IMR-90 (cell line): ENCODE measurements at regions not wholly inside any gene's neighbourhood (a gene's known extent, or its start where the extent isn't known, plus 50 kb on each side); places are given as distances from the start of the nearest gene placed in this dataset.

Experiments used
- ATAC-seq: fragments of 200-7000 bp; cut with Tn5 transposase; 2 replicates; pipeline ENCODE4 v1.9.1; 2020; ENCODE audit warnings: low read depth, mild to moderate bottlenecking, moderate library complexity
- BruUV-seq: library from RNA; stranded (reverse); fragments of 400-500 nt; replicated peaks from 2 replicates; lab custom pipeline; 2021; lab: Mats Ljungman, UMichigan
- CTCF ChIA-PET: fragments of 300-600 bp; formaldehyde crosslinking; extraction: SDS; loops from one replicate; lab custom pipeline; 2021; ENCODE audit warnings: antibody characterized with exemption; lab: Yijun Ruan, JAX
- POLR2A ChIA-PET: fragments of 300-600 bp; sonication (Branson Sonifier 250); formaldehyde crosslinking; loops from one replicate; lab custom pipeline; 2022; ENCODE audit warnings: antibody characterized with exemption; ENCODE audit not compliant: unreplicated experiment; lab: Charles Lee
- DNase-seq: peaks from one replicate; pipeline ENCODE4 v3.0.0; 2013
- H2AFZ ChIP-seq: replicated peaks from 2 replicates; pipeline ENCODE3; 2013; ENCODE audit warnings: low read length, mild to moderate bottlenecking; ENCODE audit not compliant: poor library complexity
- H2AK5ac ChIP-seq: 2 replicates; pipeline ENCODE4 v1.6.1; 2013; ENCODE audit warnings: low read depth, low read length, inconsistent platforms
- H2AK9ac ChIP-seq: replicated peaks from 2 replicates; pipeline ENCODE3; 2013; ENCODE audit warnings: mild to moderate bottlenecking, low read depth, low read length, moderate library complexity; ENCODE audit not compliant: poor library complexity
- H2BK120ac ChIP-seq: 2 replicates; pipeline ENCODE4 v1.6.1; 2013; ENCODE audit warnings: low read depth, low read length, inconsistent platforms
- H2BK15ac ChIP-seq: 3 replicates; pipeline ENCODE4 v1.6.1; 2013; ENCODE audit warnings: low read depth, low read length, inconsistent platforms
- H2BK20ac ChIP-seq: 2 replicates; pipeline ENCODE4 v1.6.1; 2013; ENCODE audit warnings: low read depth, mild to moderate bottlenecking, inconsistent platforms, low read length, moderate library complexity
- H2BK5ac ChIP-seq: 2 replicates; pipeline ENCODE4 v1.6.1; 2013; ENCODE audit warnings: mild to moderate bottlenecking, low read depth, low read length, inconsistent platforms; ENCODE audit not compliant: poor library complexity, severe bottlenecking
- H3K14ac ChIP-seq: replicated peaks from 2 replicates; pipeline ENCODE4 v1.6.1; 2013; ENCODE audit warnings: low read depth, low read length, inconsistent platforms
- H3K18ac ChIP-seq: 2 replicates; pipeline ENCODE4 v1.6.1; 2013; ENCODE audit warnings: low read depth, low read length, control low read depth
- H3K23ac ChIP-seq: 2 replicates; pipeline ENCODE4 v1.6.1; 2013; ENCODE audit warnings: low read depth, low read length, inconsistent platforms
- H3K27ac ChIP-seq: 2 replicates; pipeline ENCODE4 v1.5.1; 2013; ENCODE audit warnings: mild to moderate bottlenecking, control low read depth, low read length; ENCODE audit not compliant: insufficient read depth
- H3K27me3 ChIP-seq: 2 replicates; pipeline ENCODE4 v1.6.1; 2013; ENCODE audit warnings: low read length; ENCODE audit not compliant: control insufficient read depth, insufficient read depth
- H3K36me3 ChIP-seq: 2 replicates; pipeline ENCODE4 v1.6.1; 2013; ENCODE audit warnings: low read length, mixed read lengths; ENCODE audit not compliant: control insufficient read depth, insufficient read depth
- H3K4ac ChIP-seq: 2 replicates; pipeline ENCODE4 v1.6.1; 2013; ENCODE audit warnings: low read depth, low read length, inconsistent platforms
- H3K4me1 ChIP-seq: 2 replicates; pipeline ENCODE4 v1.6.1; 2013; ENCODE audit warnings: low read length, mixed read lengths; ENCODE audit not compliant: control insufficient read depth, insufficient read depth
- H3K4me2 ChIP-seq: 2 replicates; pipeline ENCODE4 v1.6.1; 2013; ENCODE audit warnings: low read depth, mild to moderate bottlenecking, control low read depth, low read length, moderate library complexity
- H3K4me3 ChIP-seq: 2 replicates; pipeline ENCODE4 v1.5.1; 2013; ENCODE audit warnings: low read depth, mild to moderate bottlenecking, control low read depth, low read length, moderate library complexity; ENCODE audit not compliant: insufficient read depth
- H3K56ac ChIP-seq: 2 replicates; pipeline ENCODE4 v1.6.1; 2013; ENCODE audit warnings: low read length, inconsistent platforms; ENCODE audit not compliant: insufficient read depth; ENCODE audit errors: extremely low read depth
- H3K79me1 ChIP-seq, 2 experiments: 2 replicates each; pipeline ENCODE4 v1.6.1; 2013; ENCODE audit warnings: low read length in 2 of 2, inconsistent platforms in 1 of 2, low read depth in 1 of 2
- H3K9ac ChIP-seq: 2 replicates; pipeline ENCODE4 v1.6.1; 2013; ENCODE audit warnings: low read depth, low read length, control low read depth
- H3K9me1 ChIP-seq: 2 replicates; pipeline ENCODE4 v1.6.1; 2013; ENCODE audit warnings: low read length, inconsistent platforms; ENCODE audit not compliant: insufficient read depth
- H3K9me3 ChIP-seq: 2 replicates; pipeline ENCODE4 v1.6.1; 2013; ENCODE audit warnings: low read length; ENCODE audit not compliant: control insufficient read depth, insufficient read depth
- H4K20me1 ChIP-seq: 2 replicates; pipeline ENCODE4 v1.6.1; 2013; ENCODE audit warnings: low read length, inconsistent platforms; ENCODE audit not compliant: insufficient read depth
- H4K5ac ChIP-seq: 2 replicates; pipeline ENCODE4 v1.6.1; 2013; ENCODE audit warnings: mild to moderate bottlenecking, low read depth, low read length, control low read depth
- H4K8ac ChIP-seq, 2 experiments: 2 replicates each; pipeline ENCODE4 v1.6.1; 2013; ENCODE audit warnings: low read depth in 2 of 2, low read length in 2 of 2, control low read depth in 1 of 2, inconsistent platforms in 1 of 2
- H4K91ac ChIP-seq: 2 replicates; pipeline ENCODE4 v1.6.1; 2013; ENCODE audit warnings: low read depth, low read length, inconsistent platforms; ENCODE audit not compliant: insufficient read depth
- BHLHE40 ChIP-seq: fragments of 150-350 bp; IDR thresholded peaks from 2 replicates; pipeline ENCODE4 v1.6.1; 2016; ENCODE audit warnings: mild to moderate bottlenecking, low read depth, low read length
- CEBPB ChIP-seq: IDR thresholded peaks from 2 replicates; pipeline ENCODE4 v1.6.1; 2012; ENCODE audit warnings: low read depth, low read length, improper control_type of control experiment
- FOS ChIP-seq: fragments of 150-350 bp; IDR thresholded peaks from 2 replicates; pipeline ENCODE4 v1.6.1; 2016; ENCODE audit warnings: low read depth, low read length
- MAFK ChIP-seq: IDR thresholded peaks from 2 replicates; pipeline ENCODE4 v1.6.1; 2012; ENCODE audit warnings: low read depth, low read length, improper control_type of control experiment
- MXI1 ChIP-seq: IDR thresholded peaks from 2 replicates; pipeline ENCODE4 v1.6.1; 2012; ENCODE audit warnings: low read depth, mild to moderate bottlenecking, low read length, moderate library complexity, borderline replicate concordance
- RAD21 ChIP-seq: IDR thresholded peaks from 2 replicates; pipeline ENCODE4 v1.6.1; 2012; ENCODE audit warnings: low read length, improper control_type of control experiment
- RCOR1 ChIP-seq: IDR thresholded peaks from 2 replicates; pipeline ENCODE4 v1.6.1; 2012; ENCODE audit warnings: mild to moderate bottlenecking, low read length, improper control_type of control experiment; ENCODE audit not compliant: insufficient replicate concordance
- SMC3 ChIP-seq: fragments of 150-350 bp; IDR thresholded peaks from 2 replicates; pipeline ENCODE4 v1.6.1; 2016; ENCODE audit warnings: low read depth, mild to moderate bottlenecking, antibody characterized with exemption, low read length, moderate library complexity
- WGBS, 2 experiments: methylation state at CpG; one replicate each; pipeline versions ENCODE4 v1.1.5 to v1.1.7; 2013; ENCODE audit warnings: missing lambda C conversion rate in 2 of 2; ENCODE audit not compliant: insufficient read length in 1 of 2; ENCODE audit errors: extremely low coverage in 2 of 2; 5-methylcytosine and 5-hydroxymethylcytosine counted together
- dilution Hi-C: fragments of 300-500 bp; cut with HindIII; formaldehyde crosslinking; loops from one replicate; pipeline ENCODE4 v1.14.3; 2018; ENCODE audit warnings: low sequenced_read_pairs; ENCODE audit not compliant: unreplicated experiment
- in situ Hi-C: fragments of 300-500 bp; cut with MboI; formaldehyde crosslinking; loops from 3 replicates; pipeline ENCODE4 v1.14.3; 2019; ENCODE audit warnings: low sequenced_read_pairs, inconsistent platforms, mixed read lengths
- intact Hi-C: fragments of 100-400 bp; cut with micrococcal nuclease; formaldehyde crosslinking; loops from 2 replicates; pipeline ENCODE4 v1.10.0; 2022
- TF ChIP-seq, protein P1 (sequence below): conservative IDR thresholded peaks from 2 replicates; pipeline ENCODE4 v1.5.1; 2012; ENCODE audit warnings: mild to moderate bottlenecking, low read depth, low read length, improper control_type of control experiment
- TF ChIP-seq, protein P2 (sequence below): fragments of 150-350 bp; IDR thresholded peaks from 2 replicates; pipeline ENCODE4 v1.6.1; 2017; ENCODE audit warnings: mild to moderate bottlenecking, antibody characterized with exemption, low read length, low read depth
- TF ChIP-seq, protein P3 (sequence below): fragments of 150-350 bp; IDR thresholded peaks from 2 replicates; pipeline ENCODE4 v1.6.1; 2016; ENCODE audit warnings: low read depth, mild to moderate bottlenecking, low read length, moderate library complexity, borderline replicate concordance

GRCh38 chr13:70932511-70932910, 824.3 kb upstream of the KLHL1 start:
- Histone ChIP-seq H3K4me1 (no peaks in the 10 kb centered on the region), H4K91ac (no peak overlapping the region), H3K9me3 (no peaks in the 10 kb centered on the region), H3K9ac (no peak overlapping the region), H4K8ac (no peak overlapping the region), H2BK20ac (no peak overlapping the region), H2BK15ac (no peak overlapping the region), H3K4me2 (no peak overlapping the region), H3K23ac (no peak overlapping the region), H4K20me1 (no peaks in the 10 kb centered on the region), H2BK5ac (no peak overlapping the region), H3K56ac (no peak overlapping the region), H2AFZ (no peak overlapping the region), H3K9me1 (no peaks in the 10 kb centered on the region), H3K14ac (no peak overlapping the region), H3K27me3 (no peaks in the 10 kb centered on the region), H3K4me3 (no peak overlapping the region), H2AK9ac (no peak overlapping the region), H3K79me1 (no peaks in the 10 kb centered on the region), H3K4ac (no peak overlapping the region), H3K36me3 (no peaks in the 10 kb centered on the region), H3K27ac (no peak overlapping the region), H2BK120ac (no peak overlapping the region), H2AK5ac (no peak overlapping the region), H3K18ac (no peak overlapping the region), H4K5ac (no peak overlapping the region)
- no peak for DNase-seq
- dilution Hi-C loops: no loop called here
- ChIA-PET POLR2A (no interaction called here), CTCF (no interaction called here)
- 100% methylated on average over 1 of the region's 3 CpGs; no CpG with 5 or more reads in 1 of the 2 experiments for WGBS, 2 experiments
- TF ChIP-seq RAD21: no peak
- TF ChIP-seq CEBPB: no peak
- TF ChIP-seq RCOR1: no peak
- TF ChIP-seq MAFK: no peak
- TF ChIP-seq, protein P1, sequence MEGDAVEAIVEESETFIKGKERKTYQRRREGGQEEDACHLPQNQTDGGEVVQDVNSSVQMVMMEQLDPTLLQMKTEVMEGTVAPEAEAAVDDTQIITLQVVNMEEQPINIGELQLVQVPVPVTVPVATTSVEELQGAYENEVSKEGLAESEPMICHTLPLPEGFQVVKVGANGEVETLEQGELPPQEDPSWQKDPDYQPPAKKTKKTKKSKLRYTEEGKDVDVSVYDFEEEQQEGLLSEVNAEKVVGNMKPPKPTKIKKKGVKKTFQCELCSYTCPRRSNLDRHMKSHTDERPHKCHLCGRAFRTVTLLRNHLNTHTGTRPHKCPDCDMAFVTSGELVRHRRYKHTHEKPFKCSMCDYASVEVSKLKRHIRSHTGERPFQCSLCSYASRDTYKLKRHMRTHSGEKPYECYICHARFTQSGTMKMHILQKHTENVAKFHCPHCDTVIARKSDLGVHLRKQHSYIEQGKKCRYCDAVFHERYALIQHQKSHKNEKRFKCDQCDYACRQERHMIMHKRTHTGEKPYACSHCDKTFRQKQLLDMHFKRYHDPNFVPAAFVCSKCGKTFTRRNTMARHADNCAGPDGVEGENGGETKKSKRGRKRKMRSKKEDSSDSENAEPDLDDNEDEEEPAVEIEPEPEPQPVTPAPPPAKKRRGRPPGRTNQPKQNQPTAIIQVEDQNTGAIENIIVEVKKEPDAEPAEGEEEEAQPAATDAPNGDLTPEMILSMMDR: no peak
- no peak for TF ChIP-seq SMC3
- TF ChIP-seq BHLHE40: no peak
- TF ChIP-seq, protein P2, sequence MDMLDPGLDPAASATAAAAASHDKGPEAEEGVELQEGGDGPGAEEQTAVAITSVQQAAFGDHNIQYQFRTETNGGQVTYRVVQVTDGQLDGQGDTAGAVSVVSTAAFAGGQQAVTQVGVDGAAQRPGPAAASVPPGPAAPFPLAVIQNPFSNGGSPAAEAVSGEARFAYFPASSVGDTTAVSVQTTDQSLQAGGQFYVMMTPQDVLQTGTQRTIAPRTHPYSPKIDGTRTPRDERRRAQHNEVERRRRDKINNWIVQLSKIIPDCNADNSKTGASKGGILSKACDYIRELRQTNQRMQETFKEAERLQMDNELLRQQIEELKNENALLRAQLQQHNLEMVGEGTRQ: no peak
- TF ChIP-seq MXI1: no peak
- TF ChIP-seq, protein P3, sequence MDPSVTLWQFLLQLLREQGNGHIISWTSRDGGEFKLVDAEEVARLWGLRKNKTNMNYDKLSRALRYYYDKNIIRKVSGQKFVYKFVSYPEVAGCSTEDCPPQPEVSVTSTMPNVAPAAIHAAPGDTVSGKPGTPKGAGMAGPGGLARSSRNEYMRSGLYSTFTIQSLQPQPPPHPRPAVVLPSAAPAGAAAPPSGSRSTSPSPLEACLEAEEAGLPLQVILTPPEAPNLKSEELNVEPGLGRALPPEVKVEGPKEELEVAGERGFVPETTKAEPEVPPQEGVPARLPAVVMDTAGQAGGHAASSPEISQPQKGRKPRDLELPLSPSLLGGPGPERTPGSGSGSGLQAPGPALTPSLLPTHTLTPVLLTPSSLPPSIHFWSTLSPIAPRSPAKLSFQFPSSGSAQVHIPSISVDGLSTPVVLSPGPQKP: no peak
- TF ChIP-seq FOS: no peak
- intact Hi-C loops: no loop called here
- no peak for ATAC-seq
- no TSS peak for BruUV-seq
- in situ Hi-C loops: no loop called here
